GM12892 (cell line): ENCODE measurements at regions not wholly inside any gene's neighbourhood (a gene's known extent, or its start where the extent isn't known, plus 50 kb on each side); places are given as distances from the start of the nearest gene placed in this dataset.
"Not testable (repeated sequence)": the region's sequence is repeated elsewhere in the genome, so short reads cannot be mapped to it uniquely, and the experiment has no call there.

Source experiments
- DNase-seq: peaks from one replicate; pipeline ENCODE4 v3.0.0; 2011; ENCODE audit not compliant: insufficient read length
- FAIRE-seq: peaks from 2 replicates; lab custom pipeline; 2011; peaks lifted over from hg19 to GRCh38; lab: Jason Lieb, UNC
- POLR2A ChIP-seq: IDR thresholded peaks from 2 replicates; pipeline ENCODE4 v1.6.1; 2011; ENCODE audit warnings: low read depth, low read length, control low read depth
- POLR2AphosphoS5 ChIP-seq: IDR thresholded peaks from 2 replicates; pipeline ENCODE4 v1.6.1; 2011; ENCODE audit warnings: low read depth, low read length, control low read depth
- TAF1 ChIP-seq: IDR thresholded peaks from 2 replicates; pipeline ENCODE4 v1.6.1; 2011; ENCODE audit warnings: low read depth, mild to moderate bottlenecking, control low read depth, low read length, borderline replicate concordance

- TF ChIP-seq POLR2A (no peak), TAF1 (no peak), POLR2AphosphoS5 (no peak)
- DNase-seq (no peak), FAIRE-seq (no peak)
Observed at GRCh38 chr4:56575820-56576429, 70.3 kb downstream of the ARL9 start.

- FAIRE-seq: peak; percentile 36
- DNase-seq: not testable (repeated sequence)
Observed at GRCh38 chr4:56592417-56592816, 86.8 kb downstream of the ARL9 start.
